GM23338 (cell line): ENCODE measurements at regions not wholly inside any gene's neighbourhood (a gene's known extent, or its start where the extent isn't known, plus 50 kb on each side); places are given as distances from the start of the nearest gene placed in this dataset.

Source experiments
- ATAC-seq: fragments of 200-7000 bp; cut with Tn5 transposase; 3 replicates; pipeline ENCODE4 v1.9.1; 2020
- DNase-seq: peaks from one replicate; pipeline ENCODE4 v3.0.0-alpha.2; 2015; ENCODE audit warnings: low spot score
- H2AFZ ChIP-seq: fragments of 200-600 bp; sonication (generic); 2 replicates; pipeline ENCODE4 v1.8.0; 2016; ENCODE audit warnings: antibody characterized with exemption, mild to moderate bottlenecking, moderate library complexity
- H3F3A ChIP-seq: fragments of 200-600 bp; sonication (generic); replicated peaks from 2 replicates; pipeline ENCODE4 v1.8.0; 2017; ENCODE audit warnings: antibody characterized with exemption, mixed run types, low read depth
- H3K27ac ChIP-seq: fragments of 200-600 bp; sonication (generic); 2 replicates; pipeline ENCODE4 v1.6.1; 2016; ENCODE audit warnings: low read depth
- H3K27me3 ChIP-seq: fragments of 200-600 bp; sonication (generic); 2 replicates; pipeline ENCODE4 v1.8.0; 2016; ENCODE audit warnings: mild to moderate bottlenecking, mixed run types, moderate library complexity; ENCODE audit not compliant: insufficient read depth
- H3K36me3 ChIP-seq: fragments of 200-600 bp; sonication (generic); 2 replicates; pipeline ENCODE4 v1.8.0; 2016; ENCODE audit warnings: mild to moderate bottlenecking; ENCODE audit not compliant: insufficient read depth
- H3K4me1 ChIP-seq: fragments of 200-600 bp; sonication (generic); 2 replicates; pipeline ENCODE4 v1.8.0; 2016; ENCODE audit warnings: mild to moderate bottlenecking, moderate library complexity; ENCODE audit not compliant: insufficient read depth
- H3K4me2 ChIP-seq: fragments of 200-600 bp; sonication (generic); 2 replicates; pipeline ENCODE4 v1.7.1; 2017; ENCODE audit warnings: mixed run types
- H3K4me3 ChIP-seq: fragments of 200-600 bp; sonication (generic); 2 replicates; pipeline ENCODE4 v1.6.1; 2016; ENCODE audit warnings: mixed run types
- H3K79me2 ChIP-seq: fragments of 200-600 bp; sonication (generic); replicated peaks from 2 replicates; pipeline ENCODE4 v1.8.0; 2017; ENCODE audit warnings: mild to moderate bottlenecking; ENCODE audit not compliant: insufficient read depth
- H3K9me2 ChIP-seq: fragments of 200-600 bp; sonication (generic); 2 replicates; pipeline ENCODE4 v1.8.0; 2017; ENCODE audit not compliant: insufficient read depth
- H4K20me1 ChIP-seq: fragments of 200-600 bp; sonication (generic); replicated peaks from 2 replicates; pipeline ENCODE4 v1.8.0; 2017; ENCODE audit warnings: mild to moderate bottlenecking; ENCODE audit not compliant: insufficient read depth
- H3K27ac Mint-ChIP-seq: 2 replicates; pipeline ENCODE4 v1.8.0; 2020; ENCODE audit warnings: inconsistent platforms, mild to moderate bottlenecking, moderate library complexity, mixed read lengths
- H3K27me3 Mint-ChIP-seq: 3 replicates; pipeline ENCODE4 v1.8.0; 2022; ENCODE audit warnings: low read depth, mild to moderate bottlenecking, moderate library complexity, mixed read lengths, inconsistent platforms; ENCODE audit not compliant: insufficient read depth, poor library complexity
- H3K36me3 Mint-ChIP-seq: 3 replicates; pipeline ENCODE4 v1.8.0; 2021; ENCODE audit warnings: low read depth, mild to moderate bottlenecking, inconsistent platforms, moderate library complexity, mixed read lengths
- H3K4me1 Mint-ChIP-seq: 3 replicates; pipeline ENCODE4 v1.8.0; 2020; ENCODE audit warnings: mild to moderate bottlenecking, inconsistent platforms, mixed read lengths
- H3K4me3 Mint-ChIP-seq: 3 replicates; pipeline ENCODE4 v1.8.0; 2021; ENCODE audit warnings: moderate library complexity, mild to moderate bottlenecking, inconsistent platforms, mixed read lengths
- H3K9me3 Mint-ChIP-seq: 3 replicates; pipeline ENCODE4 v1.8.0; 2020; ENCODE audit warnings: moderate library complexity, mild to moderate bottlenecking, inconsistent platforms, mixed read lengths
- CREB1 ChIP-seq: fragments of 250-450 bp; sonication (Bioruptor Pico); IDR thresholded peaks from 2 replicates; pipeline ENCODE4 v1.5.0; 2020; ENCODE audit warnings: low read depth, mild to moderate bottlenecking, moderate library complexity
- CTCF ChIP-seq, 2 experiments: fragments of 200-600 bp in 1 of 2; sonication (generic) in 1 of 2; conservative IDR thresholded peaks; 2 replicates each; pipeline versions ENCODE4 v1.5.1 to v1.6.1; 2016 to 2017; ENCODE audit warnings: antibody characterized with exemption in 2 of 2, low read depth in 2 of 2, mild to moderate bottlenecking in 2 of 2, moderate library complexity in 1 of 2
- ETS1 ChIP-seq: IDR thresholded peaks from 2 replicates; pipeline ENCODE4 v1.6.1; 2016; ENCODE audit warnings: antibody characterized with exemption
- JUNB ChIP-seq: IDR thresholded peaks from one replicate; pipeline ENCODE4 v1.6.1; 2016; ENCODE audit warnings: antibody characterized with exemption; ENCODE audit not compliant: unreplicated experiment
- NANOG ChIP-seq: IDR thresholded peaks from 2 replicates; pipeline ENCODE4 v1.6.1; 2016; ENCODE audit warnings: antibody characterized with exemption, borderline replicate concordance
- REST ChIP-seq: IDR thresholded peaks from one replicate; pipeline ENCODE4 v1.6.1; 2018; ENCODE audit warnings: antibody characterized with exemption; ENCODE audit not compliant: unreplicated experiment
- STAT1 ChIP-seq: IDR thresholded peaks from one replicate; pipeline ENCODE4 v1.6.1; 2016; ENCODE audit warnings: antibody characterized with exemption; ENCODE audit not compliant: unreplicated experiment
- ZNF114 ChIP-seq: fragments of 250-450 bp; sonication (Bioruptor Pico); IDR thresholded peaks from 2 replicates; pipeline ENCODE4 v1.5.0; 2020; ENCODE audit warnings: mild to moderate bottlenecking, moderate library complexity
- ZNF331 ChIP-seq: fragments of 250-450 bp; sonication (Bioruptor Pico); IDR thresholded peaks from 2 replicates; pipeline ENCODE4 v1.5.0; 2020; ENCODE audit warnings: low read depth, mild to moderate bottlenecking, moderate library complexity
- TF ChIP-seq, protein P1 (sequence below): fragments of 250-450 bp; sonication (Bioruptor Pico); IDR thresholded peaks from 2 replicates; pipeline ENCODE4 v1.5.0; 2020; ENCODE audit warnings: mild to moderate bottlenecking, moderate library complexity

DNA sequence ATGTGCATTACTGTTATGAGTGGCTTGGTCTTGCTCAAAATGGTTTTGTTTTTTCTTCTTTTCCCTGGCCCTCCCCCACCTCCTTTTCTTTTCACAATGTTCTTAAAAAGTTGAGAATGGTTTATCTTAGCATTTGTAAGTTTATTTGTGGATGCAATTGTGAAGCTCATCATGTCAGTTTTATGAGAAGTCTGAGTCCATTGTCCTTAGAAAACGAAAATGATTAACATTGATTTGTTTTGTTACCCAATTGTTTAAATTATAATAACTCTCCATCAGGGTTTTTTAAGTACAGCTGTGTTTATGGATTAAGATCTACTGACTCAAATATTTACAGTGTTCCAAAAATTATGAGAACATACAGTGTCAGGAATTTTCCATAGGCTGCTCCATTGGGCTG lies 511.3 kb upstream of the PAPPA start:
- no peak overlapping the region for H2AFZ ChIP-seq
- H3K4me2 ChIP-seq = no peak overlapping the region
- H3K4me3 Mint-ChIP-seq = no peak overlapping the region
- no peaks in the 10 kb centered on the region for H3K9me2 ChIP-seq
- TF ChIP-seq CREB1 (CRISPR knock-in tag) (no peak), ZNF114 (CRISPR knock-in tag) (no peak), REST (no peak), ETS1 (no peak), CTCF (conservative IDR thresholded peaks at IDR 0.05; ENCODE audit: low read depth in 2 of 2) (no peak), NANOG (no peak), ZNF331 (no peak), JUNB (no peak), STAT1 (no peak)
- TF ChIP-seq, protein P1, sequence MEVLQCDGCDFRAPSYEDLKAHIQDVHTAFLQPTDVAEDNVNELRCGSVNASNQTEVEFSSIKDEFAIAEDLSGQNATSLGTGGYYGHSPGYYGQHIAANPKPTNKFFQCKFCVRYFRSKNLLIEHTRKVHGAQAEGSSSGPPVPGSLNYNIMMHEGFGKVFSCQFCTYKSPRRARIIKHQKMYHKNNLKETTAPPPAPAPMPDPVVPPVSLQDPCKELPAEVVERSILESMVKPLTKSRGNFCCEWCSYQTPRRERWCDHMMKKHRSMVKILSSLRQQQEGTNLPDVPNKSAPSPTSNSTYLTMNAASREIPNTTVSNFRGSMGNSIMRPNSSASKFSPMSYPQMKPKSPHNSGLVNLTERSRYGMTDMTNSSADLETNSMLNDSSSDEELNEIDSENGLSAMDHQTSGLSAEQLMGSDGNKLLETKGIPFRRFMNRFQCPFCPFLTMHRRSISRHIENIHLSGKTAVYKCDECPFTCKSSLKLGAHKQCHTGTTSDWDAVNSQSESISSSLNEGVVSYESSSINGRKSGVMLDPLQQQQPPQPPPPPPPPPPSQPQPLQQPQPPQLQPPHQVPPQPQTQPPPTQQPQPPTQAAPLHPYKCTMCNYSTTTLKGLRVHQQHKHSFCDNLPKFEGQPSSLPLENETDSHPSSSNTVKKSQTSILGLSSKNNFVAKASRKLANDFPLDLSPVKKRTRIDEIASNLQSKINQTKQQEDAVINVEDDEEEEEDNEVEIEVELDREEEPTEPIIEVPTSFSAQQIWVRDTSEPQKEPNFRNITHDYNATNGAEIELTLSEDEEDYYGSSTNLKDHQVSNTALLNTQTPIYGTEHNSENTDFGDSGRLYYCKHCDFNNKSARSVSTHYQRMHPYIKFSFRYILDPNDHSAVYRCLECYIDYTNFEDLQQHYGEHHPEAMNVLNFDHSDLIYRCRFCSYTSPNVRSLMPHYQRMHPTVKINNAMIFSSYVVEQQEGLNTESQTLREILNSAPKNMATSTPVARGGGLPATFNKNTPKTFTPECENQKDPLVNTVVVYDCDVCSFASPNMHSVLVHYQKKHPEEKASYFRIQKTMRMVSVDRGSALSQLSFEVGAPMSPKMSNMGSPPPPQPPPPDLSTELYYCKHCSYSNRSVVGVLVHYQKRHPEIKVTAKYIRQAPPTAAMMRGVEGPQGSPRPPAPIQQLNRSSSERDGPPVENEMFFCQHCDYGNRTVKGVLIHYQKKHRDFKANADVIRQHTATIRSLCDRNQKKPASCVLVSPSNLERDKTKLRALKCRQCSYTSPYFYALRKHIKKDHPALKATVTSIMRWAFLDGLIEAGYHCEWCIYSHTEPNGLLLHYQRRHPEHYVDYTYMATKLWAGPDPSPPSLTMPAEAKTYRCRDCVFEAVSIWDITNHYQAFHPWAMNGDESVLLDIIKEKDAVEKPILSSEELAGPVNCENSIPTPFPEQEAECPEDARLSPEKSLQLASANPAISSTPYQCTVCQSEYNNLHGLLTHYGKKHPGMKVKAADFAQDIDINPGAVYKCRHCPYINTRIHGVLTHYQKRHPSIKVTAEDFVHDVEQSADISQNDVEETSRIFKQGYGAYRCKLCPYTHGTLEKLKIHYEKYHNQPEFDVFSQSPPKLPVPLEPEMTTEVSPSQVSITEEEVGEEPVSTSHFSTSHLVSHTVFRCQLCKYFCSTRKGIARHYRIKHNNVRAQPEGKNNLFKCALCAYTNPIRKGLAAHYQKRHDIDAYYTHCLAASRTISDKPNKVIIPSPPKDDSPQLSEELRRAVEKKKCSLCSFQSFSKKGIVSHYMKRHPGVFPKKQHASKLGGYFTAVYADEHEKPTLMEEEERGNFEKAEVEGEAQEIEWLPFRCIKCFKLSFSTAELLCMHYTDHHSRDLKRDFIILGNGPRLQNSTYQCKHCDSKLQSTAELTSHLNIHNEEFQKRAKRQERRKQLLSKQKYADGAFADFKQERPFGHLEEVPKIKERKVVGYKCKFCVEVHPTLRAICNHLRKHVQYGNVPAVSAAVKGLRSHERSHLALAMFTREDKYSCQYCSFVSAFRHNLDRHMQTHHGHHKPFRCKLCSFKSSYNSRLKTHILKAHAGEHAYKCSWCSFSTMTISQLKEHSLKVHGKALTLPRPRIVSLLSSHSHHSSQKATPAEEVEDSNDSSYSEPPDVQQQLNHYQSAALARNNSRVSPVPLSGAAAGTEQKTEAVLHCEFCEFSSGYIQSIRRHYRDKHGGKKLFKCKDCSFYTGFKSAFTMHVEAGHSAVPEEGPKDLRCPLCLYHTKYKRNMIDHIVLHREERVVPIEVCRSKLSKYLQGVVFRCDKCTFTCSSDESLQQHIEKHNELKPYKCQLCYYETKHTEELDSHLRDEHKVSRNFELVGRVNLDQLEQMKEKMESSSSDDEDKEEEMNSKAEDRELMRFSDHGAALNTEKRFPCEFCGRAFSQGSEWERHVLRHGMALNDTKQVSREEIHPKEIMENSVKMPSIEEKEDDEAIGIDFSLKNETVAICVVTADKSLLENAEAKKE = no peak
- H4K20me1 ChIP-seq = no peaks in the 10 kb centered on the region; the same call in 1 of the 2 replicates
- H3K27me3 Mint-ChIP-seq = no peaks in the 10 kb centered on the region
- H3F3A ChIP-seq = no peaks in the 10 kb centered on the region
- H3K4me1 Mint-ChIP-seq = no peaks in the 10 kb centered on the region
- no peaks in the 10 kb centered on the region for H3K27me3 ChIP-seq
- no peaks in the 10 kb centered on the region for H3K36me3 Mint-ChIP-seq
- H3K27ac ChIP-seq = no peak overlapping the region
- no peak overlapping the region for H3K27ac Mint-ChIP-seq
- no peaks in the 10 kb centered on the region for H3K79me2 ChIP-seq
- no peaks in the 10 kb centered on the region for H3K9me3 Mint-ChIP-seq
- no peaks in the 10 kb centered on the region for H3K36me3 ChIP-seq
- H3K4me3 ChIP-seq = no peak overlapping the region
- no peaks in the 10 kb centered on the region; the same call in 1 of the 2 replicates for H3K4me1 ChIP-seq
- ATAC-seq = no peak
- DNase-seq = no peak
